ENCODE measurements at regions not wholly inside any gene's neighbourhood (a gene's known extent, or its start where the extent isn't known, plus 50 kb on each side); places are given as distances from the start of the nearest gene placed in this dataset.

GRCh38 chr5:100249211-100249883 lies 285.8 kb upstream of the FAM174A start:
- TF ChIP-seq POLR2A (IDR thresholded peaks at IDR 0.05; ENCODE audit: low read depth, low read length) (no peak), POLR2AphosphoS5 (IDR thresholded peaks at IDR 0.05; ENCODE audit: low read depth, low read length) (no peak)
